ENCODE measurements at regions not wholly inside any gene's neighbourhood (a gene's known extent, or its start where the extent isn't known, plus 50 kb on each side); places are given as distances from the start of the nearest gene placed in this dataset.

DNA sequence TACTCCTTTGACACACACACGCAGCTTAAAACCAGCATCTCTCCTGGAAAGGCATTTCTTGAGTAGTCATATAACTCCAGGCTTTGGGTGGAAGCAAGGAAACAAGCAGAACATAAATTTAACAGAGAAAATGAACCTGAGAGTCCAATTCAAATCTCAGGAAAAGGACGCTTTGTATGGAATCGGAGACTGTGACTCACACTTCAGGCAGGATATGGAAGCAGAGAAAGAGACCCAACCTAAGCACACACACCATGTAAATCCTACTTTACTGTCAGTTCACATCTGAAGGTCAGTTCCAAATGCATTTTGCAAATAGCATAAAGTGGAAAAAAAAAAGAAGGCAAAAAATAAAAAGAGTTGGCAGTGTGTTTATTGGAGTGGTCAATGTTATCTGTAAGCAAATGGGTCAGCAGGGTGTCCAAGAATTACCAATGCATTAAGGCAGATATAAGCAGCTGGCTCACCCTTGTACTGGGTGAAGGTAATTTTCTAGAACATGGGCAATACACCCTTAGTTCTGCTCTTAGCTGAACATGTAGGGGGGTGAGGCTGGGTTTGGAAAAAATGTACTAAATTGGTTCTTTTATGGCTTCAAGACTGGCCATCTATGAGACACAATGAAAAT lies 283.7 kb upstream of the NT5E start:
- H3K4me1 ChIP-seq (ENCODE audit: insufficient read depth, low read length, severe bottlenecking) = no peaks in the 10 kb centered on the region
- TF ChIP-seq, protein P1, sequence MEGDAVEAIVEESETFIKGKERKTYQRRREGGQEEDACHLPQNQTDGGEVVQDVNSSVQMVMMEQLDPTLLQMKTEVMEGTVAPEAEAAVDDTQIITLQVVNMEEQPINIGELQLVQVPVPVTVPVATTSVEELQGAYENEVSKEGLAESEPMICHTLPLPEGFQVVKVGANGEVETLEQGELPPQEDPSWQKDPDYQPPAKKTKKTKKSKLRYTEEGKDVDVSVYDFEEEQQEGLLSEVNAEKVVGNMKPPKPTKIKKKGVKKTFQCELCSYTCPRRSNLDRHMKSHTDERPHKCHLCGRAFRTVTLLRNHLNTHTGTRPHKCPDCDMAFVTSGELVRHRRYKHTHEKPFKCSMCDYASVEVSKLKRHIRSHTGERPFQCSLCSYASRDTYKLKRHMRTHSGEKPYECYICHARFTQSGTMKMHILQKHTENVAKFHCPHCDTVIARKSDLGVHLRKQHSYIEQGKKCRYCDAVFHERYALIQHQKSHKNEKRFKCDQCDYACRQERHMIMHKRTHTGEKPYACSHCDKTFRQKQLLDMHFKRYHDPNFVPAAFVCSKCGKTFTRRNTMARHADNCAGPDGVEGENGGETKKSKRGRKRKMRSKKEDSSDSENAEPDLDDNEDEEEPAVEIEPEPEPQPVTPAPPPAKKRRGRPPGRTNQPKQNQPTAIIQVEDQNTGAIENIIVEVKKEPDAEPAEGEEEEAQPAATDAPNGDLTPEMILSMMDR (IDR thresholded peaks at IDR 0.05; ENCODE audit: low read length) = no peak
- TF ChIP-seq EZH2 (IDR thresholded peaks at IDR 0.05; ENCODE audit: borderline replicate concordance, low read length) = no peak
- H3K27me3 ChIP-seq (ENCODE audit: insufficient read depth, low read length) = no peaks in the 10 kb centered on the region
- no peaks in the 10 kb centered on the region for H3K36me3 ChIP-seq (ENCODE audit: insufficient read depth, low read length)
- no peaks in the 10 kb centered on the region for H3K9me3 ChIP-seq (ENCODE audit: low read length)
- H2AFZ ChIP-seq (ENCODE audit: low read length) = no peak overlapping the region
- no peak overlapping the region for H3K9ac ChIP-seq (ENCODE audit: low read length)
- H3K79me2 ChIP-seq (ENCODE audit: insufficient read depth, low read length) = no peaks in the 10 kb centered on the region
- H4K20me1 ChIP-seq (ENCODE audit: insufficient read depth, low read length) = no peaks in the 10 kb centered on the region
- no peak overlapping the region for H3K27ac ChIP-seq (ENCODE audit: low read depth, low read length, poor library complexity, severe bottlenecking)
- H3K9me2 ChIP-seq (ENCODE audit: low read depth, low read length) = no peaks in the 10 kb centered on the region
- H3K4me3 ChIP-seq (ENCODE audit: low read depth, low read length, poor library complexity, severe bottlenecking) = no peak overlapping the region
- no peaks in the 10 kb centered on the region for H3F3A ChIP-seq (ENCODE audit: insufficient read depth, low read length)
- no peak overlapping the region for H3K4me2 ChIP-seq (ENCODE audit: low read length)

DNA sequence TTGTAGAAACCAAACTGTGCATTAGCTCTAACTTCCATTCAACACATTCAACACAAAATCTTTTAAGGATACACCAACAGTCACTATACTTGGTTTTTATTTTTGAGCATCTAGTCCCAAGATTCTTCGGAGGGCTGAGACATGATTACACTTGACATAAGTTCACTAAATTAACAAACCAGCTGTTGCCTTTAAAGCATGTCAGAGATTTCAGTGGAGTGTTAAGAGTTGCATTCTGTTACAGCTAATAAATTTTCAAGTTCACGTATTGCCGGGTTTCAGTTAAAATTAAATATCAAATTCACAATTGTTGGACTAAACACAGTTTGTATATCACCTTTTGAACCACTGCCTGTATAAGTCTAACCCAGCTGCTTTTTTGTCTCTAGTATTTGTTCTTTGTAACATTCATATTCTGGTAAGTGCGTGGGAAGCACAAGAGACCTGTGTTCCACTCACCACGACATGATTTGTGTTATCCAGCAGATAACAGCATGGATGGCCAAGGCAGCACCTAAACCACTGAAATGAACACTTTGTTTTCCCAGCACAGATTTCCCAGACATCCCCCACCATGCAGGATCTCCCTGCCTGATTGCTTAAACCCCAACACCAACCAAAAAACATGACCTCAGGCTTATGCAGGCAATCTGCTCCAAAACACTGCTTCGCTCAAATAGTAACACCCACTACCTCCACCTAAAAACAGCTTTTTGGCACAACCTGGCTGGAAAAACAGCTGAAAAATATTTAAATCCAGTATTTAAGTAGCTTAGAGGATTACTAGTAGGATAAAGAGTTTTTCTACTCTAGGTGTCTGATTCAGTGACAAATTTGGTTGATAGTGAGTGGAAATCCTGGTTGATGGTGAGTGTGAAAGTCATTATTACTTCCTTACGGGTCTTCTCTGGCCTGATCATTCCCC lies 286.5 kb upstream of the NT5E start:
- Histone ChIP-seq H2AFZ (ENCODE audit: low read length) (no peak overlapping the region), H3K4me2 (ENCODE audit: low read length) (no peak overlapping the region), H3K79me2 (ENCODE audit: insufficient read depth, low read length) (no peaks in the 10 kb centered on the region), H3K4me1 (ENCODE audit: insufficient read depth, low read length, severe bottlenecking) (no peaks in the 10 kb centered on the region), H3K27me3 (ENCODE audit: insufficient read depth, low read length) (no peaks in the 10 kb centered on the region), H3K36me3 (ENCODE audit: insufficient read depth, low read length) (no peaks in the 10 kb centered on the region), H3K9me2 (ENCODE audit: low read depth, low read length) (no peaks in the 10 kb centered on the region), H4K20me1 (ENCODE audit: insufficient read depth, low read length) (no peaks in the 10 kb centered on the region), H3K9me3 (ENCODE audit: low read length) (no peaks in the 10 kb centered on the region), H3K9ac (ENCODE audit: low read length) (no peak overlapping the region), H3K27ac (ENCODE audit: low read depth, low read length, poor library complexity, severe bottlenecking) (no peak overlapping the region), H3F3A (ENCODE audit: insufficient read depth, low read length) (no peaks in the 10 kb centered on the region), H3K4me3 (ENCODE audit: low read depth, low read length, poor library complexity, severe bottlenecking) (no peak overlapping the region)
- TF ChIP-seq, protein P1 (IDR thresholded peaks at IDR 0.05; ENCODE audit: low read length) = no peak
- TF ChIP-seq EZH2 (IDR thresholded peaks at IDR 0.05; ENCODE audit: borderline replicate concordance, low read length) = no peak

DNA sequence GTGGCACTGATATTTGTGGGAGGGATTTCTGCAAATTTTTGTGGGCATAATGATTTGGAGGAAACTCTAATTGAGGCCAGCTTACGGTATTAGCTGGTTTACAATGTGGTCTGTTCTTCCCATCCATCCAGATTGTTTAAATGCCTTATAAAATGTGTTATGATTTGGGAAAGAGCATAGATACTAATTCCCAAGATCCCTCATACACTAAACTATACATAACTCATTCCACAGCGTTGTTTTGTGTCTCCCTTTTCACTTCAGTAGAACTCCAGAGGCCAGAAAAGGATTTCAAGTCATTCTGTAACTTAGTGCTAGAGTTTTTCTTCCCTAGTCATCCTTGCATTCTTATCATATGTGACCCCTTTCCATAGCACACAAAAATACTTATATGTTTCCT lies 292.6 kb upstream of the NT5E start:
- no peak overlapping the region for H2AFZ ChIP-seq (ENCODE audit: low read length)

More for the DNA sequence above, 292.6 kb upstream of the NT5E start:
- Histone ChIP-seq H3F3A (ENCODE audit: insufficient read depth, low read length) (no peaks in the 10 kb centered on the region), H3K9me3 (ENCODE audit: low read length) (no peaks in the 10 kb centered on the region), H3K4me2 (ENCODE audit: low read length) (no peak overlapping the region), H3K9ac (ENCODE audit: low read length) (no peak overlapping the region), H4K20me1 (ENCODE audit: insufficient read depth, low read length) (no peaks in the 10 kb centered on the region), H3K36me3 (ENCODE audit: insufficient read depth, low read length) (no peaks in the 10 kb centered on the region), H3K27ac (ENCODE audit: low read depth, low read length, poor library complexity, severe bottlenecking) (no peak overlapping the region), H3K4me3 (ENCODE audit: low read depth, low read length, poor library complexity, severe bottlenecking) (no peak overlapping the region), H3K27me3 (ENCODE audit: insufficient read depth, low read length) (no peaks in the 10 kb centered on the region), H3K9me2 (ENCODE audit: low read depth, low read length) (no peaks in the 10 kb centered on the region), H3K79me2 (ENCODE audit: insufficient read depth, low read length) (no peaks in the 10 kb centered on the region), H3K4me1 (ENCODE audit: insufficient read depth, low read length, severe bottlenecking) (no peaks in the 10 kb centered on the region)
- no peak for TF ChIP-seq EZH2 (IDR thresholded peaks at IDR 0.05; ENCODE audit: borderline replicate concordance, low read length)
- TF ChIP-seq, protein P1 (IDR thresholded peaks at IDR 0.05; ENCODE audit: low read length) = no peak
